H9 (cell line): ENCODE measurements at regions not wholly inside any gene's neighbourhood (a gene's known extent, or its start where the extent isn't known, plus 50 kb on each side); places are given as distances from the start of the nearest gene placed in this dataset.

Experiments
- DNase-seq: peaks from one replicate; pipeline ENCODE4 v3.0.0-alpha.2; 2017
- H2AFZ ChIP-seq: one replicate; pipeline ENCODE4 v1.6.1; 2013; ENCODE audit warnings: mild to moderate bottlenecking, low read length, control low read depth, moderate library complexity
- H2AK5ac ChIP-seq: 2 replicates; pipeline ENCODE4 v1.6.1; 2013; ENCODE audit warnings: low read length, control low read depth, mixed read lengths; ENCODE audit not compliant: insufficient read length
- H2BK120ac ChIP-seq: one replicate; pipeline ENCODE4 v1.6.1; 2013; ENCODE audit warnings: low read depth, mild to moderate bottlenecking, low read length, control low read depth, inconsistent platforms; ENCODE audit not compliant: poor library complexity, severe bottlenecking
- H2BK12ac ChIP-seq: 2 replicates; pipeline ENCODE4 v1.6.1; 2013; ENCODE audit warnings: low read length, control low read depth, mixed read lengths, low read depth; ENCODE audit not compliant: insufficient read length
- H2BK15ac ChIP-seq: 2 replicates; pipeline ENCODE4 v1.6.1; 2013; ENCODE audit warnings: low read depth, low read length, control low read depth
- H2BK20ac ChIP-seq: one replicate; pipeline ENCODE4 v1.6.1; 2013; ENCODE audit warnings: low read depth, mild to moderate bottlenecking, low read length, control low read depth, inconsistent platforms; ENCODE audit not compliant: poor library complexity, severe bottlenecking
- H2BK5ac ChIP-seq: 2 replicates; pipeline ENCODE4 v1.6.1; 2013; ENCODE audit warnings: low read length, control low read depth, mixed read lengths; ENCODE audit not compliant: insufficient read length
- H3K14ac ChIP-seq: 2 replicates; pipeline ENCODE4 v1.6.1; 2013; ENCODE audit warnings: low read length, control low read depth; ENCODE audit not compliant: insufficient read depth
- H3K18ac ChIP-seq: 2 replicates; pipeline ENCODE4 v1.6.1; 2013; ENCODE audit warnings: low read depth, mild to moderate bottlenecking, mixed read lengths, low read length, control low read depth; ENCODE audit not compliant: insufficient read length
- H3K23ac ChIP-seq: 2 replicates; pipeline ENCODE4 v1.6.1; 2013; ENCODE audit warnings: low read length, control low read depth, mixed read lengths, low read depth; ENCODE audit not compliant: insufficient read length
- H3K23me2 ChIP-seq: 2 replicates; pipeline ENCODE4 v1.6.1; 2013; ENCODE audit warnings: low read depth, mild to moderate bottlenecking, mixed read lengths, low read length, control low read depth; ENCODE audit not compliant: insufficient read length, poor library complexity, severe bottlenecking
- H3K27ac ChIP-seq: 2 replicates; pipeline ENCODE4 v1.5.1; 2013; ENCODE audit warnings: low read length, control low read depth, mixed read lengths, low read depth; ENCODE audit not compliant: insufficient read length
- H3K27me3 ChIP-seq: 2 replicates; pipeline ENCODE4 v1.6.1; 2013; ENCODE audit warnings: low read length, control low read depth, inconsistent platforms; ENCODE audit not compliant: insufficient read depth
- H3K4ac ChIP-seq: 2 replicates; pipeline ENCODE4 v1.6.1; 2013; ENCODE audit warnings: low read depth, mild to moderate bottlenecking, control low read depth, inconsistent platforms, low read length, moderate library complexity
- H3K4me1 ChIP-seq: 2 replicates; pipeline ENCODE4 v1.6.1; 2013; ENCODE audit warnings: low read length, control low read depth, inconsistent platforms; ENCODE audit not compliant: insufficient read depth
- H3K4me2 ChIP-seq: 2 replicates; pipeline ENCODE4 v1.6.1; 2013; ENCODE audit warnings: low read length, control low read depth, mixed read lengths; ENCODE audit not compliant: insufficient read length, insufficient read depth
- H3K56ac ChIP-seq: 2 replicates; pipeline ENCODE4 v1.6.1; 2013; ENCODE audit warnings: low read depth, mild to moderate bottlenecking, mixed read lengths, low read length, control low read depth; ENCODE audit not compliant: insufficient read length
- H3K79me1 ChIP-seq: 2 replicates; pipeline ENCODE4 v1.6.1; 2013; ENCODE audit warnings: low read depth, mild to moderate bottlenecking, moderate library complexity, low read length, control low read depth, inconsistent platforms; ENCODE audit not compliant: insufficient read depth, poor library complexity, severe bottlenecking
- H3K79me2 ChIP-seq: 2 replicates; pipeline ENCODE4 v1.6.1; 2013; ENCODE audit warnings: low read length, control low read depth, inconsistent platforms; ENCODE audit not compliant: insufficient read depth
- H3K9ac ChIP-seq: 2 replicates; pipeline ENCODE4 v1.6.1; 2013; ENCODE audit warnings: low read length, control low read depth, mixed read lengths; ENCODE audit not compliant: insufficient read length; ENCODE audit errors: extremely low read depth
- H3K9me3 ChIP-seq: one replicate; pipeline ENCODE4 v1.6.1; 2013; ENCODE audit warnings: low read depth, low read length, inconsistent platforms; ENCODE audit not compliant: control insufficient read depth
- H3T11ph ChIP-seq: one replicate; pipeline ENCODE4 v1.6.1; 2013; ENCODE audit warnings: mild to moderate bottlenecking, low read length, control low read depth, inconsistent platforms
- H4K20me1 ChIP-seq: one replicate; pipeline ENCODE4 v1.6.1; 2013; ENCODE audit not compliant: control insufficient read depth, insufficient read length, insufficient read depth
- H4K5ac ChIP-seq: 2 replicates; pipeline ENCODE4 v1.6.1; 2013; ENCODE audit warnings: low read depth, mild to moderate bottlenecking, mixed read lengths, low read length, control low read depth; ENCODE audit not compliant: insufficient read length
- H4K8ac ChIP-seq: replicated peaks from 2 replicates; pipeline ENCODE4 v1.6.1; 2013; ENCODE audit warnings: low read length, control low read depth, mixed read lengths, low read depth; ENCODE audit not compliant: insufficient read length
- H4K91ac ChIP-seq: 2 replicates; pipeline ENCODE4 v1.6.1; 2013; ENCODE audit warnings: low read depth, mild to moderate bottlenecking, moderate library complexity, mixed read lengths, low read length, control low read depth; ENCODE audit not compliant: insufficient read length
- H3K27ac Mint-ChIP-seq, 3 experiments: 2 replicates in 2 of 3; 3 replicates in 1 of 3; pipeline ENCODE4 v1.8.0; 2020 to 2021; ENCODE audit warnings: mixed read lengths in 3 of 3, mild to moderate bottlenecking in 1 of 3, moderate library complexity in 1 of 3
- H3K27me3 Mint-ChIP-seq: 2 replicates; pipeline ENCODE4 v1.8.0; 2021; ENCODE audit warnings: low read depth, mild to moderate bottlenecking, moderate library complexity, mixed read lengths
- H3K36me3 Mint-ChIP-seq, 3 experiments: 2 replicates in 2 of 3; 3 replicates in 1 of 3; pipeline ENCODE4 v1.8.0; 2020 to 2021; ENCODE audit warnings: low read depth in 3 of 3, mixed read lengths in 3 of 3; ENCODE audit not compliant: insufficient read depth in 1 of 3
- H3K4me1 Mint-ChIP-seq, 2 experiments: 2 replicates each; pipeline ENCODE4 v1.8.0; 2020; ENCODE audit warnings: mixed read lengths in 2 of 2
- H3K4me3 Mint-ChIP-seq, 2 experiments: 2 replicates in 1 of 2; 3 replicates in 1 of 2; pipeline ENCODE4 v1.8.0; 2020 to 2021; ENCODE audit warnings: mild to moderate bottlenecking in 2 of 2, mixed read lengths in 2 of 2, moderate library complexity in 1 of 2
- H3K9me3 Mint-ChIP-seq, 2 experiments: 2 replicates in 1 of 2; 3 replicates in 1 of 2; pipeline ENCODE4 v1.8.0; 2020; ENCODE audit warnings: mild to moderate bottlenecking in 2 of 2, mixed read lengths in 2 of 2, moderate library complexity in 1 of 2
- WGBS: extraction: QIAGEN DNeasy Blood & Tissue Kit; methylation state at CpG from one replicate; pipeline ENCODE4 v1.1.7; 2013; ENCODE audit warnings: missing lambda C conversion rate, low lambda C conversion rate, mixed read lengths; ENCODE audit not compliant: insufficient read length; ENCODE audit errors: extremely low coverage; 5-methylcytosine and 5-hydroxymethylcytosine counted together
- TF ChIP-seq, protein P1 (sequence below): fragments of 200-600 bp; sonication (generic); conservative IDR thresholded peaks from 3 replicates; pipeline ENCODE4 v1.8.0; 2021; ENCODE audit warnings: antibody characterized with exemption, mild to moderate bottlenecking

DNA sequence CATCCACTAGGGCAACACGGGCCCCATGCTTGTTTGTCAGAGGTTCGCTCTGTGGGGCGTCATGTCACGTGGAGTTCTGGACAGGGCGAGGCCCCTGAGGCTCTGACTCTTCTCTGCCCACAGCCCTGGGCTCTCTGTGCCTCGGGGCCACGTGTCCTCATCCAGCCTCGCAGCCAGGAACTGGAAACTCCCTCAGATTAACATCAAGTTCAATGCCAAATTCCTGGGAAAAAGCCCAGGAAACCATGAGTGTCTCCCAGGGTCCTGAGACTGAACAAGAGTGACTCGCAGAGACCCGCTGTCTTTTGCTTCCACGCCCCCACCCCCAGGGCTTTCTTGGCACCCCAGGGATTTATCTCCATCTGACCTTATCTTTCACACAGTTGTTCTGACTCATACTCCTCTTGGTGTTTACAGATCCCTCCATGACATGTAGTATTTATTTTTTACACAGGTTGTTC is 174.0 kb upstream of the PIEZO2 start:
- H3K79me2 ChIP-seq: no peaks in the 10 kb centered on the region
- peaks cover 0 to 3% of the 10 kb centered on the region in 2 experiments; a peak in 1 of 4 replicates for H3K4me1 Mint-ChIP-seq
- no peak overlapping the region for H2AK5ac ChIP-seq
- no peak overlapping the region for H3K4ac ChIP-seq
- no peak overlapping the region for H2AFZ ChIP-seq
- no peak overlapping the region for H3K27ac Mint-ChIP-seq
- no peaks in the 10 kb centered on the region for H3K36me3 Mint-ChIP-seq
- no CpG with 5 or more reads among the region's 11 CpGs for WGBS
- H3K4me3 Mint-ChIP-seq: no peak overlapping the region
- no peak overlapping the region for H3K27ac ChIP-seq
- H3K9me3 ChIP-seq: no peaks in the 10 kb centered on the region
- TF ChIP-seq, protein P1, sequence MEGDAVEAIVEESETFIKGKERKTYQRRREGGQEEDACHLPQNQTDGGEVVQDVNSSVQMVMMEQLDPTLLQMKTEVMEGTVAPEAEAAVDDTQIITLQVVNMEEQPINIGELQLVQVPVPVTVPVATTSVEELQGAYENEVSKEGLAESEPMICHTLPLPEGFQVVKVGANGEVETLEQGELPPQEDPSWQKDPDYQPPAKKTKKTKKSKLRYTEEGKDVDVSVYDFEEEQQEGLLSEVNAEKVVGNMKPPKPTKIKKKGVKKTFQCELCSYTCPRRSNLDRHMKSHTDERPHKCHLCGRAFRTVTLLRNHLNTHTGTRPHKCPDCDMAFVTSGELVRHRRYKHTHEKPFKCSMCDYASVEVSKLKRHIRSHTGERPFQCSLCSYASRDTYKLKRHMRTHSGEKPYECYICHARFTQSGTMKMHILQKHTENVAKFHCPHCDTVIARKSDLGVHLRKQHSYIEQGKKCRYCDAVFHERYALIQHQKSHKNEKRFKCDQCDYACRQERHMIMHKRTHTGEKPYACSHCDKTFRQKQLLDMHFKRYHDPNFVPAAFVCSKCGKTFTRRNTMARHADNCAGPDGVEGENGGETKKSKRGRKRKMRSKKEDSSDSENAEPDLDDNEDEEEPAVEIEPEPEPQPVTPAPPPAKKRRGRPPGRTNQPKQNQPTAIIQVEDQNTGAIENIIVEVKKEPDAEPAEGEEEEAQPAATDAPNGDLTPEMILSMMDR: no peak
- no peaks in the 10 kb centered on the region for H3K4me1 ChIP-seq
- no peak overlapping the region for H4K5ac ChIP-seq
- H3K56ac ChIP-seq: no peak overlapping the region
- no peak overlapping the region for H3T11ph ChIP-seq
- H3K9me3 Mint-ChIP-seq: no peaks in the 10 kb centered on the region; a peak in 1 of 5 replicates
- H2BK15ac ChIP-seq: no peak overlapping the region
- no peak overlapping the region for H3K14ac ChIP-seq
- H3K79me1 ChIP-seq: no peaks in the 10 kb centered on the region
- no peak for DNase-seq
- no peak overlapping the region for H2BK12ac ChIP-seq
- H3K18ac ChIP-seq: no peak overlapping the region
- no peaks in the 10 kb centered on the region for H4K20me1 ChIP-seq
- H3K23ac ChIP-seq: no peak overlapping the region
- H3K23me2 ChIP-seq: no peaks in the 10 kb centered on the region
- no peak overlapping the region for H2BK5ac ChIP-seq
- H4K91ac ChIP-seq: no peak overlapping the region
- no peaks in the 10 kb centered on the region for H3K27me3 ChIP-seq
- H2BK20ac ChIP-seq: no peak overlapping the region
- no peak overlapping the region for H3K9ac ChIP-seq
- no peak overlapping the region for H2BK120ac ChIP-seq
- H3K27me3 Mint-ChIP-seq: no peaks in the 10 kb centered on the region
- H4K8ac ChIP-seq: no peak overlapping the region
- H3K4me2 ChIP-seq: no peak overlapping the region
